ENCODE measurements at regions not wholly inside any gene's neighbourhood (a gene's known extent, or its start where the extent isn't known, plus 50 kb on each side); places are given as distances from the start of the nearest gene placed in this dataset.

DNA sequence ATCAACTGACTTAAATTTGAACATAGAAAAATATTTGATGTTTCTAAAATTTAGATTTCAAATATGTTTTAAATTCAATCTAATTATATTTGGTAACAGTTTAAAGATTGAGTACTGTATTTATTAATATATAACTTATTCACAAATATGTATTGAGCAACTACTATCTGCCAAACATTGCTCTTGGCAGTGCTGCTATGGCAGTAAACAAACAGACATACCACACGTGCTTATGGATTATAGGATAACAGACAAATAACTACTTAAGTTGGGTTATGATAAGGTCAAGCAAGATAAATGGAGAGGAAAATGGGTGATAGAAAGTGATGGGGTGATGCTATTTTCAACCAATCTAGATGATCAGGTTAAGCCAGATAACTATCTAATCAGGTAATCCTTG is 538.1 kb downstream of the C12orf50 start:
- Histone ChIP-seq H3K4me2 (ENCODE audit: insufficient read depth, low read length) (no peak overlapping the region), H3K27me3 (ENCODE audit: control insufficient read depth in 2 of 2, insufficient read depth in 2 of 2, low read length in 2 of 2) (no peaks in the 10 kb centered on the region), H3K9me3 (replicated peaks; ENCODE audit: control insufficient read depth, insufficient read depth, low read length) (no peaks in the 10 kb centered on the region), H2AFZ (ENCODE audit: low read depth, low read length) (no peak overlapping the region), H3K27ac (ENCODE audit: insufficient read depth, low read depth, low read length) (no peak overlapping the region), H3K9ac (replicated peaks; ENCODE audit: extremely low read depth, insufficient read depth, low read length) (no peak overlapping the region), H3K4me1 (ENCODE audit: control insufficient read depth, extremely low read depth, insufficient read depth, low read length) (no peaks in the 10 kb centered on the region), H3K9me1 (replicated peaks; ENCODE audit: control insufficient read depth, extremely low read depth, insufficient read depth, low read length) (no peaks in the 10 kb centered on the region), H3K36me3 (ENCODE audit: control insufficient read depth in 2 of 2, extremely low read depth in 1 of 2, insufficient read depth in 2 of 2, low read length in 2 of 2) (no peaks in the 10 kb centered on the region), H3K4me3 (replicated peaks in 1 of 3; ENCODE audit: insufficient read depth in 1 of 3, low read depth in 1 of 3, low read length in 3 of 3) (no peak overlapping the region), H4K20me1 (replicated peaks; ENCODE audit: control insufficient read depth, extremely low read depth, insufficient read depth, low read length) (no peaks in the 10 kb centered on the region), H3K79me2 (ENCODE audit: control insufficient read depth, insufficient read depth, low read length) (no peaks in the 10 kb centered on the region)
- DNase-seq (ENCODE audit: low read depth, low spot score) (no peak), FAIRE-seq (no peak)
- intact Hi-C loops (cut with micrococcal nuclease) = no loop called here
- TF ChIP-seq MYC (IDR thresholded peaks at IDR 0.05; ENCODE audit: low read depth, low read length) (no peak), EZH2 (IDR thresholded peaks at IDR 0.05; ENCODE audit: borderline replicate concordance, low read depth, low read length, severe bottlenecking) (no peak), JUN (IDR thresholded peaks at IDR 0.05; ENCODE audit: borderline replicate concordance, insufficient read depth, insufficient read length, low read depth) (no peak)
- TF ChIP-seq, protein P1, sequence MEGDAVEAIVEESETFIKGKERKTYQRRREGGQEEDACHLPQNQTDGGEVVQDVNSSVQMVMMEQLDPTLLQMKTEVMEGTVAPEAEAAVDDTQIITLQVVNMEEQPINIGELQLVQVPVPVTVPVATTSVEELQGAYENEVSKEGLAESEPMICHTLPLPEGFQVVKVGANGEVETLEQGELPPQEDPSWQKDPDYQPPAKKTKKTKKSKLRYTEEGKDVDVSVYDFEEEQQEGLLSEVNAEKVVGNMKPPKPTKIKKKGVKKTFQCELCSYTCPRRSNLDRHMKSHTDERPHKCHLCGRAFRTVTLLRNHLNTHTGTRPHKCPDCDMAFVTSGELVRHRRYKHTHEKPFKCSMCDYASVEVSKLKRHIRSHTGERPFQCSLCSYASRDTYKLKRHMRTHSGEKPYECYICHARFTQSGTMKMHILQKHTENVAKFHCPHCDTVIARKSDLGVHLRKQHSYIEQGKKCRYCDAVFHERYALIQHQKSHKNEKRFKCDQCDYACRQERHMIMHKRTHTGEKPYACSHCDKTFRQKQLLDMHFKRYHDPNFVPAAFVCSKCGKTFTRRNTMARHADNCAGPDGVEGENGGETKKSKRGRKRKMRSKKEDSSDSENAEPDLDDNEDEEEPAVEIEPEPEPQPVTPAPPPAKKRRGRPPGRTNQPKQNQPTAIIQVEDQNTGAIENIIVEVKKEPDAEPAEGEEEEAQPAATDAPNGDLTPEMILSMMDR (IDR thresholded peaks at IDR 0.05; ENCODE audit: extremely low read depth in 1 of 2, insufficient read depth in 1 of 2, low read depth in 1 of 2, low read length in 2 of 2) = no peak
- TF ChIP-seq, protein P2, sequence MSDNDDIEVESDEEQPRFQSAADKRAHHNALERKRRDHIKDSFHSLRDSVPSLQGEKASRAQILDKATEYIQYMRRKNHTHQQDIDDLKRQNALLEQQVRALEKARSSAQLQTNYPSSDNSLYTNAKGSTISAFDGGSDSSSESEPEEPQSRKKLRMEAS (IDR thresholded peaks at IDR 0.05; ENCODE audit: insufficient read depth, insufficient read length) = no peak
- dilution Hi-C loops (cut with MboI; ENCODE audit: extremely low pct_ligation_motif_present, low sequenced_read_pairs) = no loop called here
- BruUV-seq (replicated peaks) = no TSS peak
- ChIA-PET CTCF (no interaction called here), POLR2A (no interaction called here)

DNA sequence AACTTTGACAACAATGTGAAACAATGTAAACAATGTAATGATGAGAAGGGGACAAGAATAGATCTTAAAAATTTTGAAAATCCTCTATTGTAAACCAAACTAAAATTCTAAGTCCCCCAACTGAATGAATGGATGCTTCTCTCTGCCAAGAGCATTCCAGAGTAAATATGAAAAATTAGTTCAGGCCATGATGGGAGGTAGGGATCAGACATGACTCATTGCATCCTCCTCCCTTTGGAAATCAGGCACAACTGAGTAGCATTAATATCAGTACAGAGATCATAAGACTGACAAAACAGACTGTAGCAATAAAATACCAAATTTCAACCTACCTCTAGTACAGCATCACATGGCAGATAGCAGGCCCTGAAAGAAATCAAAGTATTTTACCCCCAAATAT is 559.9 kb downstream of the C12orf50 start:
- no peak for DNase-seq (ENCODE audit: low read depth, low spot score)
- no peaks in the 10 kb centered on the region for H3K27me3 ChIP-seq (ENCODE audit: control insufficient read depth in 2 of 2, insufficient read depth in 2 of 2, low read length in 2 of 2)
- no peak overlapping the region for H3K27ac ChIP-seq (ENCODE audit: insufficient read depth, low read depth, low read length)
- H3K4me3 ChIP-seq (replicated peaks in 1 of 3; ENCODE audit: insufficient read depth in 1 of 3, low read depth in 1 of 3, low read length in 3 of 3) = no peak overlapping the region
- no peak overlapping the region for H3K4me2 ChIP-seq (ENCODE audit: insufficient read depth, low read length)
- no TSS peak for BruUV-seq (replicated peaks)
- TF ChIP-seq, protein P1 (IDR thresholded peaks at IDR 0.05; ENCODE audit: extremely low read depth in 1 of 2, insufficient read depth in 1 of 2, low read depth in 1 of 2, low read length in 2 of 2) = no peak
- no peak for TF ChIP-seq FOS (IDR thresholded peaks at IDR 0.05; ENCODE audit: borderline replicate concordance, insufficient read depth, low read length)
- no peak for TF ChIP-seq EZH2 (IDR thresholded peaks at IDR 0.05; ENCODE audit: borderline replicate concordance, low read depth, low read length, severe bottlenecking)
- no peak for TF ChIP-seq POLR2AphosphoS5 (IDR thresholded peaks at IDR 0.05; ENCODE audit: insufficient read depth, low read depth, low read length)
- TF ChIP-seq JUN (IDR thresholded peaks at IDR 0.05; ENCODE audit: borderline replicate concordance, insufficient read depth, insufficient read length, low read depth) = no peak
- TF ChIP-seq GATA2 (IDR thresholded peaks at IDR 0.05; ENCODE audit: insufficient read depth, insufficient read length, low read depth, low read length) = no peak
- no peak for TF ChIP-seq POLR2A (IDR thresholded peaks at IDR 0.05; ENCODE audit: low read depth, low read length)
- no peak for TF ChIP-seq MYC (IDR thresholded peaks at IDR 0.05; ENCODE audit: low read depth, low read length)
- TF ChIP-seq, protein P2 (IDR thresholded peaks at IDR 0.05; ENCODE audit: insufficient read depth, insufficient read length) = no peak
- no peak overlapping the region for H2AFZ ChIP-seq (ENCODE audit: low read depth, low read length)
- intact Hi-C loops (cut with micrococcal nuclease) (no loop called here), dilution Hi-C loops (cut with MboI; ENCODE audit: extremely low pct_ligation_motif_present, low sequenced_read_pairs) (no loop called here)
- H3K9me3 ChIP-seq (replicated peaks; ENCODE audit: control insufficient read depth, insufficient read depth, low read length) = no peaks in the 10 kb centered on the region
- no peaks in the 10 kb centered on the region for H3K79me2 ChIP-seq (ENCODE audit: control insufficient read depth, insufficient read depth, low read length)
- H3K9me1 ChIP-seq (replicated peaks; ENCODE audit: control insufficient read depth, extremely low read depth, insufficient read depth, low read length) = no peaks in the 10 kb centered on the region
- no peak overlapping the region for H3K9ac ChIP-seq (replicated peaks; ENCODE audit: extremely low read depth, insufficient read depth, low read length)
- no peak for FAIRE-seq
- ChIA-PET CTCF (no interaction called here), POLR2A (no interaction called here)
- H3K4me1 ChIP-seq (ENCODE audit: control insufficient read depth, extremely low read depth, insufficient read depth, low read length) = no peaks in the 10 kb centered on the region
- H4K20me1 ChIP-seq (replicated peaks; ENCODE audit: control insufficient read depth, extremely low read depth, insufficient read depth, low read length) = no peaks in the 10 kb centered on the region
- no peaks in the 10 kb centered on the region for H3K36me3 ChIP-seq (ENCODE audit: control insufficient read depth in 2 of 2, extremely low read depth in 1 of 2, insufficient read depth in 2 of 2, low read length in 2 of 2)

Measured in endothelial cell of umbilical vein (primary cell).